OCI-M2 (cell line): ENCODE measurements at regions not wholly inside any gene's neighbourhood (a gene's known extent, or its start where the extent isn't known, plus 50 kb on each side); places are given as distances from the start of the nearest gene placed in this dataset.
"Not testable (repeated sequence)": the region's sequence is repeated elsewhere in the genome, so short reads cannot be mapped to it uniquely, and the experiment has no call there.

Experiments used
- DNase-seq: peaks from one replicate; lab custom pipeline; 2025; ENCODE audit not compliant: unreplicated experiment; lab: John Stamatoyannopoulos, UW

- no peak for DNase-seq
Observed at GRCh38 chr12:128091951-128092382, 175.0 kb upstream of the TMEM132C start.

- no peak for DNase-seq
Observed at GRCh38 chr12:128098730-128099129, 168.2 kb upstream of the TMEM132C start.

GRCh38 chr12:128103152-128103551 is 163.8 kb upstream of the TMEM132C start:
- DNase-seq = no peak

- DNase-seq = no peak
Observed at GRCh38 chr12:128109236-128109635, 157.7 kb upstream of the TMEM132C start.

- DNase-seq = no peak
Observed at GRCh38 chr12:128109636-128110035, 157.3 kb upstream of the TMEM132C start.

DNA sequence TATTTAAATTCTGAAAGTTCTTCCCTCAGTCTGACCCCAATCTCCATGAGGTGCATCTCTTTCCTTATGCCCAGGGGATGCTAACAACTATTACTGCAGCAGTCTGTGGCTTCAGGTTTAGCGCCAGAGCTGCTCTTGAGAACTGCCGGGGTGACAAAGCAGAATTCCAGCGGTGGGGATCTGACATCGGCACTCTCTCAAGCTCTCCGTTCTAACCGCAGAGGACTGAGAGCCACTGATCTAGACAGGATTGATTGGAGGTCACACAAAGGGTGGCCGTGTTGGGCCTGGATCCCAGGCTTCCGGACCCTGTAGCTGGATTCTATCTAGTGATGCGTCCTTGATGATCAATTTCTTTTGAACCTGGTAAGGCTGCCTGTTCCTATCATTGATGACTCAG is 155.6 kb upstream of the TMEM132C start:
- no peak for DNase-seq

DNA sequence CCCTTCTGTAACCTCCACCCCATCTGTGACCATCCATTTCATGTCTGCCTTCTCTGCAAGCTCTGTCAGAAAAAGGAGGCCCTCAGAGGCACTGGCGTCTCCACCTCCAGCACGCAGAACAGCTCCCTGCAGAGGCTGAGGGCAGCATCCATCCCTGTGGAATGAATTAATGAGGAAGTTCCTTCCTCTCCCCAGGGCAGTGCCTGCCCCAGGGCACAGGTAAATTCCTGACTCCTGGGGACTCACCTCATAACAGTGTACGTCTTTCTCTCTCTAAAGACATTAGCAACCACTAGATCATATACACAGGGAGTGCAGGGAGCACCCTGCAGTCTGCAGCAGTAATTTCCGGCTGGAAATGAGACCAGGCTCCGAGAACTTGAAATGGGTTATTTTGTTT is 155.0 kb upstream of the TMEM132C start:
- no peak for DNase-seq

DNA sequence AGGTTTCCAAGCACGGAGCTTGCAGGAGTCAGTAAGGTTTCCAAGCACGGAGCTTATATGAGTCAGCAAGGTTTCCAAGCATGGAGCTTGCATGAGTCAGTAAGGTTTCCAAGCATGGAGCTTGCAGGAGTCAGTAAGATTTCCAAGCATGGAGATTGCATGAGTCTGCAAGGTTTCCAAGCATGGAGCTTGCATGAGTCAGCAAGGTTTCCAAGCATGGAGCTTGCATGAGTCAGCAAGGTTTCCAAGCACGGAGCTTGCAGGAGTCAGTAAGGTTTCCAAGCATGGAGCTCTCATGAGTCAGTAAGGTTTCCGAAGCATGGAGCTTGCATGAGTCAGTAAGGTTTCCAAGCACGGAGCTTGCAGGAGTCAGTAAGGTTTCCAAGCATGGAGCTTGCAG is 153.7 kb upstream of the TMEM132C start:
- DNase-seq = not testable (repeated sequence)

DNA sequence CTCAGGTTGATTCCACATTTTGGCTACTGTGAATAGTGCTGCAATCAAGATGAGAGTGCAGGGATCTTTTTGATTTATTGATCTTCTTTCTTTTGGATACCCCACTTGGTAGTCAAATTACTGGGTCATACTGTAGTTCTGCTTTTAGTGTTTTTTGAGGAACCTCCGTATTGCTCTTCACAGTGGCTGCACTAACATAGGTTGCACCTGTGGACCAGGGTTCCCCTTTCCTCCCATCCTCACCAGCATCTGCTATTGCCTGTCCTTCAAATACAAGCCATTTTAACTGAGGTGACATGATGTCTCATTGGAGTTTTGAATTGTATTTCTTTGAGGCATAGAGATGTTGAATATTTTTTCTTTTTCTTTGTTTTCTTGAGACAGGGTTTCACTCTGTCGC is 152.5 kb upstream of the TMEM132C start:
- DNase-seq = no peak

DNA sequence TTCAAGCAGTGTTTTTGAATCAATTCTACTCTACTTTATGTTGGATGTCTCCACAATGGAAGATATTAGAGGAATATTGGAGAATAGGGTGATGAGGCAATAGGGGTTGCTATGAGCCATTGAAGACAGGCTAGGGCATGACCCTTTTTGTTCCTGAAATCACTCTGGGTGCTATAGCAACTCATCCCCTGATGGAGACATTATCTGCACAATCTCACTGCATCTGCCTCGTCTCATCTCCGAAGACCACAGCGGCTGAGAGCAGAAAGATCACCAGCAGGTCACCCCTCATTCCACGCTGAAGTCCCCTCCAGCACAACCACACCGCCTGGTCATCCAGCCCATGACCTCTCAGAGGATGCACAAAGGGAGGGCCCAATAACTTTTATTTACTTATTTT is 150.4 kb upstream of the TMEM132C start:
- no peak for DNase-seq

DNA sequence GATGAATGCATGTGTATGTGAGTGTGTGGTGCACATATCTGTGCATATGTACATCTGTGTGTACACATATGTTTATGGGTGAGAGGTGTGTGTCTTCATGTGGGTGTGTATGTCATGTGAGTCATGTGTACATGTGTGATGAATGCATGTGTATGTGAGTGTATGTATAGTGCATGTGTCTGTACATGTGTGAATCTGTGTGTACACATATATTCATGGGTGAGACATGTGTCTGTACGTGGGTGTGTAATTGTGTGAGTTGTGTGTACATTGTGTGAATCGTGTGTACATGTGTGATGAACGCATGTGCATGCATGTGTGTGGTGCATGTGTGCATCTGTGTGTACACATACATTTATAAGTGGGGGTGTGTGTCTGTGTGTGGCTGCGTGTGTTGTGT is 146.9 kb upstream of the TMEM132C start:
- no peak for DNase-seq

GRCh38 chr12:128121424-128121823 is 145.5 kb upstream of the TMEM132C start:
- DNase-seq = no peak

GRCh38 chr12:128123096-128123495 is 143.9 kb upstream of the TMEM132C start:
- no peak for DNase-seq

- no peak for DNase-seq
Observed at GRCh38 chr12:128131955-128132354, 135.0 kb upstream of the TMEM132C start.

DNA sequence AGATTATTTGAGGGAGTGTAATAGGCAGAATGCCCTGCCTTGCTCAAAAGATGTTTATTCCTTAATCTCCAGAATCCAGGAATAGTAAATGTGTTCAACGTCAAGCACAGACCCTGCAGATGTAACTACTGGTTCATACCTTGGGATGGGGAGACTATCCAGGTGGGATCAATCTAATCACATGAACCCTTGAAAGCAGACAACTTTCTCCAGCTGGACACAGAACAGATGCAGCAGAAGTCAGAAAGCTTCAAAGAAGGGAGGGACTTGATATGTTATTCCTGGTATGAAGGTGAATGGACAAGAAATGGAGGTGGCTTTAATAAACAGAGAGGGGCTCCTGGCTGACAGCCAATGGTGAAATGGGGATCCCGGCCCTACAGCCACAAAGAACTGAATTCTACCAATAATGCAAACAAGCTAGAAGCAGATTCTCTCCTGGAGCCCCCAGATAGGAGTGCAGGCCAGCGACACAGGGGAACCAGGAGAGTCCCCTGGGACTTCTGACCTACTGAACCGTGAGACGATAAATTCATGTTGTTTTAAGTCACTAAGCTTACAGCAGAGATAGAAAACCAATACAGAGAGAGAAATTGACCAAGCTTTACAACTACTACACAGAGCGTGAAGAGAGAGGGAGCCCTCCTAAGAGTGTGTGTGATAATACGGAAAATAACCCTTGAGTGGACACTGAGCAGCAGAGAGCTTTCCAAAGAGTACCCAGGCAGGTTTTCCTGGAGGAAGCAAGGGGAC is 133.5 kb upstream of the TMEM132C start:
- no peak for DNase-seq

- DNase-seq = no peak
Observed at GRCh38 chr12:128137140-128137539, 129.8 kb upstream of the TMEM132C start.

DNA sequence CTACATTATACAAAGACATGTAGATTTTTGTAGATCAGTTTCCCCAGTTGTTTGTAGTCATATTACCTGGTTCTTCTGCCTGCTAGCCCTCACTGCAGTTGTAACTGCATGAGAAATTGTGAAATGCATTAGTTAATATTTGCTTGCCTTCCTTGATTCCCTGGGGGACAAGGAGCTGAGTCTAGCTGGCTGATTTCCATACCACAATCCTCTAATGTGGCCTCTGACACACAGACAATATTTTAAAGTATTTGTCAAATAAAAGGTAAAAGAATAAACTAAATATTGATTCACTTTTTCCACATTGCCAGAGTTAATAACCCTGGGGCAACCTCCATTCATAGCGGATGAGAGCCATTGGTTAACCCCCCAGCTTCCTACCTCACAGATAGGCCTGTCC is 128.8 kb upstream of the TMEM132C start:
- no peak for DNase-seq

DNA sequence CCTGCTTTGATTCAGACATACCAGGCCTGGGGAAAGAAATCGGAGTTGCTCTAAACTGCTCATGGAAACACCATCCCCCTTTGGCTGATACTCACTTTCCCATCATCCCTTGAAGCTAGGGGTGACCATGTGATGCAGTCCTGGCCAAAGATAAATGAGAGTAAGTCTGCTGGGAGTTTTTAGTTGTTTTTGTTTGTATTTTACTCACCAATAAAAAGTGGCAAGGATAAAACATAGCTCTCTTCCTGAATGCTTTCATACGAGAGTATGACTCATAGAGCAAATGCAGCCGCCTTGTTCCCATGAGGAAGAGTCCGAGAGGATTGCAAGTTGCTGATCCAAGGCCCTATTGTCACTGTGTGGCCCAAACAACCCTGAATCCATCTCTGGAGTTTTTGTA is 126.4 kb upstream of the TMEM132C start:
- DNase-seq = no peak

- no peak for DNase-seq
Observed at GRCh38 chr12:128150961-128151360, 116.0 kb upstream of the TMEM132C start.

- DNase-seq = no peak
Observed at GRCh38 chr12:128155571-128155970, 111.4 kb upstream of the TMEM132C start.

DNA sequence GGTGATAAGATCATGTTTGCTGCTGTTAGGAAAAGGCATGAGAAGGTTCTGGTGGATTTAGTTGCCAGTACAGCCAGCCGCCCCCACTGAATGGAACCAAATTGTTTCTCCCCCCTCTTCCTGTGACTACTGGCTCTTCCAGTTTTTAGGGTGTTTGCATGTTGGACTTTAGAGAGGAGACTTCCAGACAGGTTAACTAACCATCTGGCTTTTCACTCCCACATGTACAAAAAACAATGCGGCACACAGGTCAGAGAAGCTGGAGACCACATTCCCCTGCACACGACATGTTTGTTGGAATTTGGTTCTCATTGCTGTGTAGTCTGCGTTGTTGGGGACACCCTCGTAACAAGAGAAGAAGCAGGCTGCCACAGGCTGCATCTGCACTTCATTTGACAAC is 103.9 kb upstream of the TMEM132C start:
- DNase-seq = no peak

DNA sequence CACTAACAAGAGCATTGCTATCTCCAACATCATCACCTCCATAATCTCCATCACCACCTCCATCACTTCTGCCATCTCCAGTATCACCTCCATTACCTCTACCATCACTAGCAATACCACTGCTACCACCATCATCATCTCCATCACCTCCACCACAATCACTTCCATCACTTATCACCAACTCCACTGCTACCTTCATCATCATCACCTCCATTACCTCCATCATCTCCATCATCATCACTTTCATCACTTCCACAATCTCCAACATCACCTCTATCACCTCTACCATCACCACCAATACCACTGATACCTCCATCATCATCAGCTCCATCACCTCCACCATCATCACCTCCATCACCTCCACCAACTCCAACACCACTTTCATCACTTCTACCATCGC is 102.4 kb upstream of the TMEM132C start:
- DNase-seq = no peak

GRCh38 chr12:128165387-128165786 is 101.6 kb upstream of the TMEM132C start:
- DNase-seq = no peak
